Breast epithelium (tissue), 3 donors: ENCODE measurements at regions not wholly inside any gene's neighbourhood (a gene's known extent, or its start where the extent isn't known, plus 50 kb on each side); places are given as distances from the start of the nearest gene placed in this dataset.
A peak's percentile ranks its signal among the peaks of the same experiment; 100 is the strongest.

ENCODE experiments used
- CTCF ChIP-seq, 3 donors: fragments of 450-650 bp; IDR thresholded peaks; one replicate each; pipeline ENCODE4 v1.5.1; 2016 to 2017; ENCODE audit warnings: antibody characterized with exemption in 3 of 3, mild to moderate bottlenecking in 3 of 3, moderate library complexity in 3 of 3
- POLR2A ChIP-seq: fragments of 450-650 bp; IDR thresholded peaks from one replicate; pipeline ENCODE4 v1.6.1; 2016; ENCODE audit warnings: antibody characterized with exemption, mild to moderate bottlenecking, moderate library complexity
- POLR2AphosphoS5 ChIP-seq, 3 donors: sonication (generic); formaldehyde crosslinking; IDR thresholded peaks; one replicate each; pipeline ENCODE4 v1.6.1; 2017; ENCODE audit warnings: antibody characterized with exemption in 3 of 3

- TF ChIP-seq CTCF (IDR thresholded peaks at IDR 0.05) (no peak), POLR2A (no peak), POLR2AphosphoS5 (IDR thresholded peaks at IDR 0.05) (peak in 1 of 3 donors; percentile 18)
Observed at GRCh38 chr7:93043385-93043985, 74.3 kb downstream of the SAMD9 start.
